ENCODE measurements at regions not wholly inside any gene's neighbourhood (a gene's known extent, or its start where the extent isn't known, plus 50 kb on each side); places are given as distances from the start of the nearest gene placed in this dataset.

- H3K9me3 Mint-ChIP-seq (ENCODE audit: unreplicated experiment), result peaks cover 14% of the 10 kb centered on the region
- no peak for DNase-seq (ENCODE audit: extremely low spot score, unreplicated experiment)
- H3K36me3 Mint-ChIP-seq (ENCODE audit: unreplicated experiment), result peaks cover 5% of the 10 kb centered on the region
- no peak for TF ChIP-seq CTCF (IDR thresholded peaks at IDR 0.05)
- H3K4me3 Mint-ChIP-seq (ENCODE audit: unreplicated experiment), result no peak overlapping the region
- H3K27me3 Mint-ChIP-seq (ENCODE audit: unreplicated experiment), result peaks cover 16% of the 10 kb centered on the region
- no peak overlapping the region for H3K27ac Mint-ChIP-seq (ENCODE audit: unreplicated experiment)
- H3K4me1 Mint-ChIP-seq (ENCODE audit: unreplicated experiment), result no peaks in the 10 kb centered on the region
Measured at GRCh38 chr6:73903155-73903554, 207.2 kb downstream of the CD109 start.

GRCh38 chr6:73901986-73902385 is 206.0 kb downstream of the CD109 start:
- DNase-seq (ENCODE audit: extremely low spot score, unreplicated experiment), result no peak
- Mint-ChIP-seq H3K9me3 (ENCODE audit: unreplicated experiment) (peaks cover 14% of the 10 kb centered on the region), H3K4me3 (ENCODE audit: unreplicated experiment) (no peak overlapping the region), H3K4me1 (ENCODE audit: unreplicated experiment) (no peaks in the 10 kb centered on the region), H3K36me3 (ENCODE audit: unreplicated experiment) (peaks cover 5% of the 10 kb centered on the region), H3K27me3 (ENCODE audit: unreplicated experiment) (peaks cover 17% of the 10 kb centered on the region), H3K27ac (ENCODE audit: unreplicated experiment) (no peak overlapping the region)
- no peak for TF ChIP-seq CTCF (IDR thresholded peaks at IDR 0.05)

GRCh38 chr6:73901311-73901710 is 205.3 kb downstream of the CD109 start:
- Mint-ChIP-seq H3K4me1 (ENCODE audit: unreplicated experiment) (no peaks in the 10 kb centered on the region), H3K9me3 (ENCODE audit: unreplicated experiment) (peaks cover 14% of the 10 kb centered on the region), H3K27ac (ENCODE audit: unreplicated experiment) (no peak overlapping the region), H3K36me3 (ENCODE audit: unreplicated experiment) (peaks cover 5% of the 10 kb centered on the region), H3K27me3 (ENCODE audit: unreplicated experiment) (peaks cover 23% of the 10 kb centered on the region), H3K4me3 (ENCODE audit: unreplicated experiment) (no peak overlapping the region)
- TF ChIP-seq CTCF (IDR thresholded peaks at IDR 0.05), result no peak
- no peak for DNase-seq (ENCODE audit: extremely low spot score, unreplicated experiment)

- TF ChIP-seq CTCF (IDR thresholded peaks at IDR 0.05), result peak; percentile 19
- DNase-seq (ENCODE audit: extremely low spot score, unreplicated experiment), result no peak
- Mint-ChIP-seq H3K27ac (ENCODE audit: unreplicated experiment) (no peak overlapping the region), H3K9me3 (ENCODE audit: unreplicated experiment) (peaks cover 14% of the 10 kb centered on the region), H3K36me3 (ENCODE audit: unreplicated experiment) (peaks cover 5% of the 10 kb centered on the region), H3K4me3 (ENCODE audit: unreplicated experiment) (no peak overlapping the region), H3K27me3 (ENCODE audit: unreplicated experiment) (peaks cover 30% of the 10 kb centered on the region), H3K4me1 (ENCODE audit: unreplicated experiment) (no peaks in the 10 kb centered on the region)
Measured at GRCh38 chr6:73898599-73898998, 202.6 kb downstream of the CD109 start.

- no peak for DNase-seq (ENCODE audit: extremely low spot score, unreplicated experiment)
- Mint-ChIP-seq H3K4me3 (ENCODE audit: unreplicated experiment) (no peak overlapping the region), H3K27me3 (ENCODE audit: unreplicated experiment) (peaks cover 20% of the 10 kb centered on the region), H3K4me1 (ENCODE audit: unreplicated experiment) (no peaks in the 10 kb centered on the region), H3K9me3 (ENCODE audit: unreplicated experiment) (no peaks in the 10 kb centered on the region), H3K27ac (ENCODE audit: unreplicated experiment) (no peak overlapping the region), H3K36me3 (ENCODE audit: unreplicated experiment) (no peaks in the 10 kb centered on the region)
- no peak for TF ChIP-seq CTCF (IDR thresholded peaks at IDR 0.05)
Measured at GRCh38 chr6:73893696-73894095, 197.7 kb downstream of the CD109 start.
